HCT116 (cell line): ENCODE measurements at regions not wholly inside any gene's neighbourhood (a gene's known extent, or its start where the extent isn't known, plus 50 kb on each side); places are given as distances from the start of the nearest gene placed in this dataset.

Source experiments
- ATAC-seq: fragments of 200-7000 bp; cut with Tn5 transposase; 2 replicates; pipeline ENCODE4 v1.9.1; 2020; ENCODE audit warnings: mild to moderate bottlenecking, moderate library complexity
- BruUV-seq: library from RNA; stranded (reverse); fragments of 400-500 nt; replicated peaks from 2 replicates; lab custom pipeline; 2021; lab: Mats Ljungman, UMichigan
- CTCF ChIA-PET: fragments of 300-600 bp; sonication (Branson Sonifier 250); formaldehyde crosslinking; loops from one replicate; lab custom pipeline; 2021; ENCODE audit warnings: antibody characterized with exemption; lab: Charles Lee
- POLR2A ChIA-PET: fragments of 300-600, 350-600 bp; sonication (Branson Sonifier 250); formaldehyde crosslinking; loops from one replicate; lab custom pipeline; 2021; ENCODE audit warnings: antibody characterized with exemption; lab: Charles Lee
- RAD21 ChIA-PET, 2 experiments: fragments of 300-600 bp; sonication (Branson Sonifier 250); formaldehyde crosslinking; loops; one replicate each; lab custom pipeline; 2023; ENCODE audit warnings: low total read pairs in 2 of 2; ENCODE audit not compliant: uncharacterized antibody in 2 of 2, unreplicated experiment in 2 of 2, low non-redundant PET in 1 of 2; lab: Charles Lee
- DNase-seq: peaks from one replicate; pipeline ENCODE4 v3.0.0-alpha.2; 2010; ENCODE audit warnings: low read depth, low spot score
- H2AFZ ChIP-seq: fragments of 200-600 bp; shearing (Covaris generic), sonication (generic); 2 replicates; pipeline ENCODE4 v1.6.1; 2017; ENCODE audit warnings: low read depth, mixed run types, mixed read lengths, antibody characterized with exemption, low read length; ENCODE audit not compliant: poor library complexity, severe bottlenecking
- H3K27ac ChIP-seq: 2 replicates; pipeline ENCODE4 v1.5.1; 2012; ENCODE audit warnings: low read depth, low read length
- H3K27me3 ChIP-seq: fragments of 200-600 bp; sonication (generic); 2 replicates; pipeline ENCODE4 v1.6.1; 2016; ENCODE audit warnings: mixed run types, low read length, mixed read lengths; ENCODE audit not compliant: insufficient read depth
- H3K36me3 ChIP-seq, 2 experiments: fragments of 200-500 bp in 1 of 2; fragments of 200-600 bp in 1 of 2; sonication (Bioruptor generic) in 1 of 2; sonication (generic) in 1 of 2; 2 replicates each; pipeline versions ENCODE4 v1.5.1 to v1.6.1; 2014 to 2016; ENCODE audit warnings: low read length in 2 of 2, inconsistent platforms in 1 of 2, mixed read lengths in 1 of 2, mixed run types in 1 of 2; ENCODE audit not compliant: insufficient read depth in 2 of 2, control insufficient read depth in 1 of 2
- H3K4me1 ChIP-seq, 2 experiments: fragments of 200-600 bp in 1 of 2; sonication (generic) in 1 of 2; 2 replicates each; pipeline versions ENCODE4 v1.5.1 to v1.6.1; 2012 to 2017; ENCODE audit warnings: low read length in 2 of 2, inconsistent platforms in 1 of 2, mild to moderate bottlenecking in 1 of 2, mixed read lengths in 1 of 2, mixed run types in 1 of 2, moderate library complexity in 1 of 2; ENCODE audit not compliant: insufficient read depth in 2 of 2, control insufficient read depth in 1 of 2
- H3K4me2 ChIP-seq: fragments of 200-600 bp; sonication (generic); 2 replicates; pipeline ENCODE4 v1.6.1; 2017; ENCODE audit warnings: mixed run types, low read length, mixed read lengths
- H3K4me3 ChIP-seq, 2 experiments: fragments of 200-600 bp in 1 of 2; sonication (generic) in 1 of 2; replicated peaks in 1 of 2; 2 replicates each; pipeline ENCODE4 v1.5.1; 2011 to 2016; ENCODE audit warnings: low read length in 2 of 2, control low read depth in 1 of 2, low read depth in 1 of 2, mild to moderate bottlenecking in 1 of 2, mixed read lengths in 1 of 2, mixed run types in 1 of 2
- H3K79me2 ChIP-seq: fragments of 200-600 bp; sonication (generic); 2 replicates; pipeline ENCODE4 v1.6.1; 2017; ENCODE audit warnings: mild to moderate bottlenecking, mixed run types, low read length, moderate library complexity, mixed read lengths; ENCODE audit not compliant: insufficient read depth
- H3K9ac ChIP-seq: fragments of 200-600 bp; sonication (generic); 2 replicates; pipeline ENCODE4 v1.6.1; 2016; ENCODE audit warnings: low read length, mixed read lengths
- H3K9me2 ChIP-seq: fragments of 200-600 bp; sonication (generic), shearing (Covaris generic); 2 replicates; pipeline ENCODE4 v1.6.1; 2017; ENCODE audit warnings: mixed run types, mild to moderate bottlenecking, moderate library complexity; ENCODE audit not compliant: insufficient read depth
- H3K9me3 ChIP-seq, 2 experiments: fragments of 200-500 bp in 1 of 2; fragments of 200-600 bp in 1 of 2; sonication (Bioruptor generic) in 1 of 2; sonication (generic) in 1 of 2; 2 replicates each; pipeline ENCODE4 v1.6.1; 2014 to 2017; ENCODE audit warnings: low read length in 2 of 2, mixed read lengths in 2 of 2, inconsistent platforms in 1 of 2, low read depth in 1 of 2, mild to moderate bottlenecking in 1 of 2, mixed run types in 1 of 2, moderate library complexity in 1 of 2; ENCODE audit not compliant: control insufficient read depth in 1 of 2, insufficient read depth in 1 of 2
- H4K20me1 ChIP-seq: fragments of 200-600 bp; sonication (generic), shearing (Covaris generic); 2 replicates; pipeline ENCODE4 v1.6.1; 2017; ENCODE audit warnings: mixed run types, mild to moderate bottlenecking, moderate library complexity; ENCODE audit not compliant: insufficient read depth
- ATF3 ChIP-seq: IDR thresholded peaks from 2 replicates; pipeline ENCODE4 v1.6.1; 2012
- CBX3 ChIP-seq: IDR thresholded peaks from 2 replicates; pipeline ENCODE4 v1.6.1; 2012; ENCODE audit warnings: low read depth
- CEBPB ChIP-seq: IDR thresholded peaks from 2 replicates; pipeline ENCODE4 v1.6.1; 2012; ENCODE audit warnings: low read depth
- CTCF ChIP-seq, 3 experiments: fragments of 200-600 bp in 1 of 3; sonication (generic) in 1 of 3; IDR thresholded peaks in 2 of 3; conservative IDR thresholded peaks in 1 of 3; 2 replicates each; pipeline ENCODE4 v1.5.1; 2012 to 2017; ENCODE audit warnings: low read depth in 2 of 3, low read length in 2 of 3, antibody characterized with exemption in 1 of 3, borderline replicate concordance in 1 of 3, control low read depth in 1 of 3, mild to moderate bottlenecking in 1 of 3, mixed read lengths in 1 of 3, mixed run types in 1 of 3, moderate library complexity in 1 of 3; ENCODE audit not compliant: insufficient read depth in 1 of 3
- EGR1 ChIP-seq: IDR thresholded peaks from 2 replicates; pipeline ENCODE4 v1.6.1; 2012; ENCODE audit warnings: low read depth
- EZH2 ChIP-seq: fragments of 200-600 bp; sonication (generic); IDR thresholded peaks from 2 replicates; pipeline ENCODE4 v1.6.1; 2017; ENCODE audit warnings: antibody characterized with exemption, mixed run types
- EZH2phosphoT487 ChIP-seq: fragments of 200-600 bp; IDR thresholded peaks from 2 replicates; pipeline ENCODE4 v1.6.1; 2018; ENCODE audit warnings: antibody characterized with exemption, borderline replicate concordance
- FOSL1 ChIP-seq: IDR thresholded peaks from 2 replicates; pipeline ENCODE4 v1.6.1; 2012; ENCODE audit warnings: low read depth
- JUND ChIP-seq: IDR thresholded peaks from 2 replicates; pipeline ENCODE4 v1.6.1; 2012
- MAX ChIP-seq: IDR thresholded peaks from 2 replicates; pipeline ENCODE4 v1.6.1; 2012
- POLR2A ChIP-seq: IDR thresholded peaks from 2 replicates; pipeline ENCODE4 v1.7.0; 2011; ENCODE audit warnings: borderline replicate concordance; ENCODE audit not compliant: insufficient read depth, insufficient read length; ENCODE audit errors: extremely low read depth
- POLR2AphosphoS5 ChIP-seq: IDR thresholded peaks from 2 replicates; pipeline ENCODE4 v1.6.1; 2011; ENCODE audit warnings: mild to moderate bottlenecking, low read depth, low read length, moderate library complexity
- RAD21 ChIP-seq: IDR thresholded peaks from 2 replicates; pipeline ENCODE4 v1.6.1; 2012; ENCODE audit warnings: low read depth, mild to moderate bottlenecking
- REST ChIP-seq: IDR thresholded peaks from 2 replicates; pipeline ENCODE4 v1.6.1; 2012; ENCODE audit warnings: low read depth
- SIN3A ChIP-seq: IDR thresholded peaks from 2 replicates; pipeline ENCODE4 v1.6.1; 2012; ENCODE audit warnings: low read depth
- SRF ChIP-seq: IDR thresholded peaks from 2 replicates; pipeline ENCODE4 v1.6.1; 2012; ENCODE audit warnings: low read depth
- TCF7L2 ChIP-seq: IDR thresholded peaks from 2 replicates; pipeline ENCODE4 v1.7.0; 2011; ENCODE audit warnings: borderline replicate concordance, inconsistent platforms; ENCODE audit not compliant: insufficient read depth, insufficient read length; ENCODE audit errors: extremely low read depth
- ZBTB33 ChIP-seq: IDR thresholded peaks from 2 replicates; pipeline ENCODE4 v1.6.1; 2011; ENCODE audit warnings: mild to moderate bottlenecking, low read length, moderate library complexity; ENCODE audit not compliant: insufficient replicate concordance; ENCODE audit errors: extremely low read depth
- ZFX ChIP-seq: fragments of 450-650 bp; IDR thresholded peaks from 2 replicates; pipeline ENCODE4 v1.6.1; 2017
- ZNF274 ChIP-seq: fragments of 200-500 bp; sonication (Bioruptor generic); IDR thresholded peaks from 2 replicates; pipeline ENCODE4 v1.6.1; 2014; ENCODE audit warnings: mild to moderate bottlenecking, low read depth, low read length, inconsistent platforms
- intact Hi-C: fragments of 100-400 bp; cut with micrococcal nuclease; formaldehyde crosslinking; loops from 2 replicates; pipeline ENCODE4 v1.10.0; 2022

GRCh38 chrX:51192104-51192503, 140.5 kb upstream of the NUDT10 start:
- Histone ChIP-seq H3K27ac (no peak overlapping the region), H3K9me2 (no peaks in the 10 kb centered on the region), H3K4me3 (no peak overlapping the region), H3K27me3 (no peaks in the 10 kb centered on the region), H3K36me3 (no peaks in the 10 kb centered on the region), H4K20me1 (no peaks in the 10 kb centered on the region), H3K9me3 (no peaks in the 10 kb centered on the region), H3K4me2 (no peak overlapping the region), H3K4me1 (no peaks in the 10 kb centered on the region), H2AFZ (no peak overlapping the region), H3K9ac (no peak overlapping the region), H3K79me2 (no peaks in the 10 kb centered on the region)
- POLR2A ChIA-PET, result no interaction called here
- DNase-seq (no peak), ATAC-seq (no peak)
- CTCF ChIA-PET, result no interaction called here
- no TSS peak for BruUV-seq
- RAD21 ChIA-PET, result no interaction called here
- intact Hi-C loops, result no loop called here
- TF ChIP-seq ATF3 (no peak), CBX3 (no peak), TCF7L2 (no peak), ZFX (no peak), EZH2phosphoT487 (no peak), POLR2AphosphoS5 (no peak), EGR1 (no peak), REST (no peak), SIN3A (no peak), ZNF274 (no peak), MAX (no peak), EZH2 (no peak), RAD21 (no peak), CEBPB (no peak), CTCF (IDR thresholded peaks at IDR 0.05 in 2 of 3, conservative IDR thresholded peaks at IDR 0.05 in 1 of 3; ENCODE audit: borderline replicate concordance in 1 of 3, insufficient read depth in 1 of 3, low read depth in 2 of 3, low read length in 2 of 3) (no peak), POLR2A (no peak), SRF (no peak), FOSL1 (no peak), JUND (no peak), ZBTB33 (no peak)
